PFSK-1 (cell line): ENCODE measurements at regions not wholly inside any gene's neighbourhood (a gene's known extent, or its start where the extent isn't known, plus 50 kb on each side); places are given as distances from the start of the nearest gene placed in this dataset.

Experiments used
- FOXP2 ChIP-seq: optimal IDR thresholded peaks from 2 replicates; pipeline ENCODE3; 2011; ENCODE audit warnings: borderline replicate concordance, control low read depth, inconsistent platforms; ENCODE audit not compliant: insufficient read depth; ENCODE audit errors: extremely low read length, extremely low read depth
- POLR2AphosphoS5 ChIP-seq: IDR thresholded peaks from 2 replicates; pipeline ENCODE4 v1.6.1; 2012; ENCODE audit warnings: low read depth, mild to moderate bottlenecking, control low read depth, low read length, moderate library complexity
- SIN3A ChIP-seq: IDR thresholded peaks from 2 replicates; pipeline ENCODE4 v1.6.1; 2012; ENCODE audit warnings: mild to moderate bottlenecking, low read length, moderate library complexity, borderline replicate concordance; ENCODE audit not compliant: insufficient read depth
- TAF1 ChIP-seq: IDR thresholded peaks from 2 replicates; pipeline ENCODE4 v1.6.1; 2012; ENCODE audit warnings: low read length, control low read depth, borderline replicate concordance; ENCODE audit not compliant: insufficient read depth
- TF ChIP-seq, protein P1 (sequence below), 2 experiments: IDR thresholded peaks; 2 replicates each; pipeline versions ENCODE4 v1.6.1 to v1.8.0; 2011 to 2012; ENCODE audit warnings: low read depth in 2 of 2, low read length in 2 of 2, control low read depth in 1 of 2, inconsistent platforms in 1 of 2, mild to moderate bottlenecking in 1 of 2, moderate library complexity in 1 of 2; ENCODE audit not compliant: insufficient read depth in 1 of 2

DNA sequence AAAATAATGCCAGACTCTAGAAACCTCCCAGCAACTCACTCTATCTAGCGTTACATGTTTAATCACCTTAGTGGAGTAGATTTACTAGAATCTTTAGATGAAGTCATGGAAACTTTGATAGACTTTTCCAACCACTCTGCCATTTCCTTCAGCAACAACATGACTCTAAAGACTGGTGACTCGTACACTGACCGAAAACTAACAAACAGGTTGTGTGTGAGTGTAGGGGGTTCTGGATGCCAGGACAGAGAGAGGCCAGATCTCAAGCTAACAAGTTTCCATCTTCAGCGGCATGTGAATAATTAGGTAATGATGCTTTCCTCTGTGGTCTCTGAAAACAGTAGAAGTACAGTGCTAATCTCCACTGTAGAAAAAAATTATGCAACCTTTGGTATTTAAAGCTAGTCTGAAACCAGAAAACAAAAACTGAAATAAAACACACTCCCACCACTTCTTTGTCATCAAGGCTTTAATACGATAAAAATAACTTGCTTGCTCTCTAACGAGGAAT, 286.4 kb downstream of the PRDM5 start:
- TF ChIP-seq FOXP2 (no peak), TAF1 (no peak), POLR2AphosphoS5 (no peak), SIN3A (no peak)

DNA sequence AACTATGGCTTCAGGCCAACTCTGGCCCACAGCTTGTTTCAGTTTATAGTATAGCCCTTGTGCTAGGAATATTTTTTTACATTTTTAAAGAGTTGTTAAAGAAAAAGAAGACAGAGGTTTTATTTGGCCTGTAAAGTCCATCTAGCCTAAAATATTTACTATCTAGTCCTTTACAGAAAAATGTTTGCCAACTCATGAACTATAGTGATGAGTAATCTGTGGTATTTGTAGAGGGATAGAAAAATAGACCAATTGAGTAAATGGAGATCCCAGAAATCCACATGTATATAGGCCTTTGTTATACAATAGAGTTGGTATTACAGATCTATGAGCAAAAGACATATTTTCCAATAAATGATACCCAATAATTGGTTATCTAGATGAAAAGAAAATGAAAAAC, 288.7 kb downstream of the PRDM5 start:
- TF ChIP-seq POLR2AphosphoS5, result no peak
- TF ChIP-seq, protein P1, sequence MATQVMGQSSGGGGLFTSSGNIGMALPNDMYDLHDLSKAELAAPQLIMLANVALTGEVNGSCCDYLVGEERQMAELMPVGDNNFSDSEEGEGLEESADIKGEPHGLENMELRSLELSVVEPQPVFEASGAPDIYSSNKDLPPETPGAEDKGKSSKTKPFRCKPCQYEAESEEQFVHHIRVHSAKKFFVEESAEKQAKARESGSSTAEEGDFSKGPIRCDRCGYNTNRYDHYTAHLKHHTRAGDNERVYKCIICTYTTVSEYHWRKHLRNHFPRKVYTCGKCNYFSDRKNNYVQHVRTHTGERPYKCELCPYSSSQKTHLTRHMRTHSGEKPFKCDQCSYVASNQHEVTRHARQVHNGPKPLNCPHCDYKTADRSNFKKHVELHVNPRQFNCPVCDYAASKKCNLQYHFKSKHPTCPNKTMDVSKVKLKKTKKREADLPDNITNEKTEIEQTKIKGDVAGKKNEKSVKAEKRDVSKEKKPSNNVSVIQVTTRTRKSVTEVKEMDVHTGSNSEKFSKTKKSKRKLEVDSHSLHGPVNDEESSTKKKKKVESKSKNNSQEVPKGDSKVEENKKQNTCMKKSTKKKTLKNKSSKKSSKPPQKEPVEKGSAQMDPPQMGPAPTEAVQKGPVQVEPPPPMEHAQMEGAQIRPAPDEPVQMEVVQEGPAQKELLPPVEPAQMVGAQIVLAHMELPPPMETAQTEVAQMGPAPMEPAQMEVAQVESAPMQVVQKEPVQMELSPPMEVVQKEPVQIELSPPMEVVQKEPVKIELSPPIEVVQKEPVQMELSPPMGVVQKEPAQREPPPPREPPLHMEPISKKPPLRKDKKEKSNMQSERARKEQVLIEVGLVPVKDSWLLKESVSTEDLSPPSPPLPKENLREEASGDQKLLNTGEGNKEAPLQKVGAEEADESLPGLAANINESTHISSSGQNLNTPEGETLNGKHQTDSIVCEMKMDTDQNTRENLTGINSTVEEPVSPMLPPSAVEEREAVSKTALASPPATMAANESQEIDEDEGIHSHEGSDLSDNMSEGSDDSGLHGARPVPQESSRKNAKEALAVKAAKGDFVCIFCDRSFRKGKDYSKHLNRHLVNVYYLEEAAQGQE (IDR thresholded peaks at IDR 0.05; ENCODE audit: insufficient read depth in 1 of 2, low read depth in 2 of 2, low read length in 2 of 2), result no peak
- no peak for TF ChIP-seq TAF1
- no peak for TF ChIP-seq SIN3A
- TF ChIP-seq FOXP2, result no peak

DNA sequence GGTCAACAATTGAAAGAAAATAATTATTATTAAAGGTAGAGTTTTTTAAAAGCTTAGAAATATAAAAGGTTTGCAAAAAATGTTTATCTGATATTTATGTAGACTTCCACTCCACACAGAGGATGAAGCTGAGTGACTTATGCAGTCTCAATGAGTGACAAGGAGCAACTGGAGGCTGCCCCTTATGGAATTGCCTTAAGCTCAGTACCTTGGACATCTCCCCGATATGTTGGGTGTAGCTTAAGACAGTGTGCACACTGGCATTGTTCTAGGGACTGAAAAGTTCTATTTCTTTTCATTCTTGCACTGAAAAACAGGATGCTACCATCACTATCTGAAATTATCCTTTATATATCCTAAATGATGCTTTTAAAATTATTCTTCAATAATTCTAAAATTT, 292.1 kb downstream of the PRDM5 start:
- TF ChIP-seq, protein P1 (IDR thresholded peaks at IDR 0.05; ENCODE audit: insufficient read depth in 1 of 2, low read depth in 2 of 2, low read length in 2 of 2), result peak; percentile 21 to 86; a peak in 2 of 4 replicates
- TF ChIP-seq POLR2AphosphoS5, result no peak
- no peak for TF ChIP-seq FOXP2
- TF ChIP-seq SIN3A, result no peak

DNA sequence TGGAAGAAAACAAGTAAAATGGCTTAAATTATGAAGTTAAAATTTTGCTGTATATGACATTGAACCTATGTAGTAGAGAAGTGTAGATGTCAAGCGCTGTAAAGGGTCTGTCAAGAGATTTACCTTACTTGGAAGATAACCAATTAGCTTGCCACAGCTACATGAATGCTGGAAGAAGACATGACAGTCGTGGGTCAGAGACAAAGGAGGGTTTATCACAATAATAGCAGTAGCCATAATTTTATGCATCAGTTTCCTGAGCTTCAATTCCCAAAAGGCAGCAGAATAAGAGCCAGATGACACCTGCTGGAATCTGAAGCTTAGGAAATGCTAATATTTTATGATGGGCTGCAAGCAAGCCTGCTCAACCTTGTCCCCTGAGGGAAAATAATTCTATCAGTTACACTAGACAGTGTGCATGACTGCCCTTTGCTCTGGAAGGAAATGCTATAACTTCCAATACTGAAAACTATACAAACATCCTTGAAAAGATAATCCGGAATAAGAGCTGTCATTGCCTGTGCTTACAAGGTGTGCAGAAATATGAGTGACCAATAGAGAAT, 292.9 kb downstream of the PRDM5 start:
- TF ChIP-seq TAF1 (no peak), FOXP2 (no peak), SIN3A (no peak), POLR2AphosphoS5 (no peak)
- TF ChIP-seq, protein P1 (IDR thresholded peaks at IDR 0.05; ENCODE audit: insufficient read depth in 1 of 2, low read depth in 2 of 2, low read length in 2 of 2), result no peak

DNA sequence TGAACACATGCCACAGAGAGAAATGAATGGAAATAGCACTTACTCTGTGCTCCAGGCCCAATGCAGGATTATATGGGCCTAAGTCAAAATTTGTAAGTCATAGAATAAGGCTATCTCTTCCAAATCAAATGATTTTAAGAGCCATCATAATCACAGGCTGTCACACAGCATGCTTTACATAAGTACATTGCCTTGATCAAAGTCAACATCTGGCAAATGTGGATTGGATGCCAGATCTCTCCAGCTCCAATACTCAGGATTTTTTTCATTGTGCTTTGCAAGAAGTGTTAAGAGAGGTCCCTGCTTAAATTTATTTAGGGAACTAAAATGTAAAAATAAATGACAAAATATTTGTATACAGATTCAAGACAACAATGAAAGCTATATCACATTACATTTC, 299.9 kb downstream of the PRDM5 start:
- TF ChIP-seq SIN3A (no peak), FOXP2 (no peak), TAF1 (no peak), POLR2AphosphoS5 (no peak)
- TF ChIP-seq, protein P1 (IDR thresholded peaks at IDR 0.05; ENCODE audit: insufficient read depth in 1 of 2, low read depth in 2 of 2, low read length in 2 of 2), result no peak
